Fibroblast of mammary gland (primary cell): ENCODE measurements at regions not wholly inside any gene's neighbourhood (a gene's known extent, or its start where the extent isn't known, plus 50 kb on each side); places are given as distances from the start of the nearest gene placed in this dataset.

Source experiments
- DNase-seq: peaks from one replicate; pipeline ENCODE4 v3.0.0-alpha.2; 2010; ENCODE audit warnings: low read depth
- H3K4me3 ChIP-seq: 2 replicates; pipeline ENCODE4 v1.5.1; 2011; ENCODE audit warnings: low read depth, mild to moderate bottlenecking, low read length, moderate library complexity; ENCODE audit not compliant: control insufficient read depth
- CTCF ChIP-seq: conservative IDR thresholded peaks from 2 replicates; pipeline ENCODE4 v1.5.1; 2011; ENCODE audit warnings: low read depth, low read length, inconsistent platforms; ENCODE audit not compliant: control insufficient read depth, insufficient read depth

- TF ChIP-seq CTCF, result no peak
- no peak overlapping the region for H3K4me3 ChIP-seq
- no peak for DNase-seq
Measured at GRCh38 chr5:92455011-92455410, 1071.9 kb upstream of the ARRDC3 start.

- no peak overlapping the region for H3K4me3 ChIP-seq
- TF ChIP-seq CTCF, result no peak
- DNase-seq, result peak; percentile 7
Measured at GRCh38 chr5:92444888-92445287, 1061.8 kb upstream of the ARRDC3 start.

GRCh38 chr5:92435781-92436180 is 1052.7 kb upstream of the ARRDC3 start:
- no peak for DNase-seq
- no peak overlapping the region for H3K4me3 ChIP-seq
- no peak for TF ChIP-seq CTCF

GRCh38 chr5:92429646-92430045 is 1046.5 kb upstream of the ARRDC3 start:
- DNase-seq, result no peak
- TF ChIP-seq CTCF, result no peak
- H3K4me3 ChIP-seq, result no peak overlapping the region

- DNase-seq, result no peak
- TF ChIP-seq CTCF, result no peak
- H3K4me3 ChIP-seq, result no peak overlapping the region
Measured at GRCh38 chr5:92428415-92428814, 1045.3 kb upstream of the ARRDC3 start.

GRCh38 chr5:92424785-92425426 is 1041.8 kb upstream of the ARRDC3 start:
- TF ChIP-seq CTCF, result no peak
- no peak for DNase-seq
- H3K4me3 ChIP-seq, result no peak overlapping the region

- DNase-seq, result peak; percentile 47
- no peak overlapping the region for H3K4me3 ChIP-seq
- TF ChIP-seq CTCF, result no peak
Measured at GRCh38 chr5:92421942-92422341, 1038.8 kb upstream of the ARRDC3 start.
